Left ventricle myocardium inferior (tissue), 1 donor: ENCODE measurements at regions not wholly inside any gene's neighbourhood (a gene's known extent, or its start where the extent isn't known, plus 50 kb on each side); places are given as distances from the start of the nearest gene placed in this dataset.

Source experiments
- DNase-seq: peaks from one replicate; pipeline ENCODE4 v3.0.0-alpha.2; 2020
- H3K27ac ChIP-seq: fragments of 200-600 bp; replicated peaks from 2 replicates; pipeline ENCODE4 v1.8.0; 2021
- H3K27me3 ChIP-seq: fragments of 200-600 bp; 2 replicates; pipeline ENCODE4 v1.8.0; 2021; ENCODE audit warnings: low read depth
- H3K36me3 ChIP-seq: fragments of 200-600 bp; 2 replicates; pipeline ENCODE4 v1.8.0; 2021
- H3K4me1 ChIP-seq: fragments of 200-600 bp; 2 replicates; pipeline ENCODE4 v1.8.0; 2021
- H3K4me3 ChIP-seq: fragments of 200-600 bp; 2 replicates; pipeline ENCODE4 v1.8.0; 2021; ENCODE audit warnings: mild to moderate bottlenecking, moderate library complexity
- H3K9me3 ChIP-seq: fragments of 200-600 bp; replicated peaks from 2 replicates; pipeline ENCODE4 v1.8.0; 2021
- intact Hi-C: fragments of 100-400 bp; cut with micrococcal nuclease; formaldehyde crosslinking; loops from one replicate; pipeline ENCODE4 v1.11.0; 2022
- TF ChIP-seq, protein P1 (sequence below): fragments of 200-600 bp; IDR thresholded peaks from 2 replicates; pipeline ENCODE4 v1.8.0; 2021; ENCODE audit warnings: antibody characterized with exemption, mild to moderate bottlenecking, borderline replicate concordance
- donor health status: DM: no; HTN: yes; CAD: no; lungs with severe emphysema.

DNA sequence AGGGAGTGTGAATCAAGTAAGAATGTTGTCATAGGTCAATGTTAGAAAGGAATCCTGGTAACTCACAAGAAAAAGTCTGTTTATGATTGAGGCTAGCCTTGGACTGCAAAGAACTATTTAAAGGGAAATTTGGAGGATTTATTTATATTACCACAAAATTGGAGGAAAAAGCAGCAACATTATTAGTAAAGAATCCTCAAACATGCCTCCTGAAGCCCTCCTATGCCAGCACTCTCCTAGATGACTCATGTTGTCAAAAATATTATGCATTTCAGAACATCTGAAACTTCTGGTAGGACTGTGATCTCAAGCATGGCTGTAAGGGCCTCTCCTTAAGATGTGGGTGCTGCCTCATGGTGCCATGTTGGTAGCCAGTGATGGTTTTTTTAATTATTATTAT lies 628.5 kb downstream of the CHSY3 start:
- TF ChIP-seq, protein P1, sequence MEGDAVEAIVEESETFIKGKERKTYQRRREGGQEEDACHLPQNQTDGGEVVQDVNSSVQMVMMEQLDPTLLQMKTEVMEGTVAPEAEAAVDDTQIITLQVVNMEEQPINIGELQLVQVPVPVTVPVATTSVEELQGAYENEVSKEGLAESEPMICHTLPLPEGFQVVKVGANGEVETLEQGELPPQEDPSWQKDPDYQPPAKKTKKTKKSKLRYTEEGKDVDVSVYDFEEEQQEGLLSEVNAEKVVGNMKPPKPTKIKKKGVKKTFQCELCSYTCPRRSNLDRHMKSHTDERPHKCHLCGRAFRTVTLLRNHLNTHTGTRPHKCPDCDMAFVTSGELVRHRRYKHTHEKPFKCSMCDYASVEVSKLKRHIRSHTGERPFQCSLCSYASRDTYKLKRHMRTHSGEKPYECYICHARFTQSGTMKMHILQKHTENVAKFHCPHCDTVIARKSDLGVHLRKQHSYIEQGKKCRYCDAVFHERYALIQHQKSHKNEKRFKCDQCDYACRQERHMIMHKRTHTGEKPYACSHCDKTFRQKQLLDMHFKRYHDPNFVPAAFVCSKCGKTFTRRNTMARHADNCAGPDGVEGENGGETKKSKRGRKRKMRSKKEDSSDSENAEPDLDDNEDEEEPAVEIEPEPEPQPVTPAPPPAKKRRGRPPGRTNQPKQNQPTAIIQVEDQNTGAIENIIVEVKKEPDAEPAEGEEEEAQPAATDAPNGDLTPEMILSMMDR, result no peak
- Histone ChIP-seq H3K9me3 (no peaks in the 10 kb centered on the region), H3K4me1 (no peaks in the 10 kb centered on the region), H3K4me3 (no peak overlapping the region), H3K36me3 (no peaks in the 10 kb centered on the region), H3K27ac (no peak overlapping the region), H3K27me3 (no peaks in the 10 kb centered on the region)
- DNase-seq, result no peak
- intact Hi-C loops, result no loop called here

DNA sequence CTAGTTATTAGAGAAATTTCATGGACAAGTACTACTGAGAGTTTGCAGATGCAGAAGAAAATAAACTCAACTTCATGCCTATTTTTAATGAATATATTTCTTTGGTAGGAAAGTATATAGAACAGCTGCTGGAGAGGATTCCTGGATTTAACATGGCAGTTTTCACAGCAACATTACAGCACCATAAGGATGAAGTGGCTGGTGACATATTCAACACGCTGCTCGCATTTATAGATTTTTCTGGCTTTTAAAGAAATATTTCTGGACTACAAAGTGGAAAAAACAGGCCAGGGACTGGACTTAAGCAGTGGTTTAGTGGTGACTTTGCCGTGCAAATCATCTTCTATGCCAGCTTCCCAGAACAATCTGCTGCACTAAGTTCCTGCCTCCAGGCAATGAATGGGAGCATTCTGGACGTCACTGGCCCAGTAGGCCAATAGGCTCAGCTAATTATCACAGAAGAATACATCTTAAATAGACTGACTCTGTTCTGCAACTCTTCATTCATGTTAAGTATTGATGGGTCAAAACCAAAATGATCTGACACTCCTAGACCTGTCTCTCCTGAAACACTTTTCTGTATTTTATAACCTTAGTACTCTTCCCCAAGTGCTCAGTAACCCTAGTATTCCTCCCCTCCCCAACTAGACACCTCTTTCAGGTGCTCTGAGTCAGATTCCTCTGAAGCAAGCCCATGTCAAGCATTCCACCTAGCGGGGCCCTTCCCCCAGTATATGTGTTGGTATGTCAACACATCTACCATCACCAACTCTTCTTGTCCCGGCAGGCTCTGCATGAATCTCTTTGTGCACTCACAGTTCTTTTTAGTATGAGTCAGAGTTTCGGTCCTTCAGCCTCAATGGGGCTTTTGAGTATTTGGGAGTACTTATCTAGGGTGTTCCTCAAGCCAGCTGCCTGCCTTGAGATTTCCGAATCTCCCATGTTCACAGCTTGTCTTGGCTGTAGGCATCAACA lies 625.5 kb downstream of the CHSY3 start:
- peaks cover 2% of the 10 kb centered on the region for H3K9me3 ChIP-seq
- H3K4me1 ChIP-seq, result no peaks in the 10 kb centered on the region
- H3K27me3 ChIP-seq, result no peaks in the 10 kb centered on the region
- no peak for DNase-seq
- no peak overlapping the region for H3K4me3 ChIP-seq
- TF ChIP-seq, protein P1, result no peak
- intact Hi-C loops, result no loop called here
- no peak overlapping the region for H3K27ac ChIP-seq
- no peaks in the 10 kb centered on the region for H3K36me3 ChIP-seq

DNA sequence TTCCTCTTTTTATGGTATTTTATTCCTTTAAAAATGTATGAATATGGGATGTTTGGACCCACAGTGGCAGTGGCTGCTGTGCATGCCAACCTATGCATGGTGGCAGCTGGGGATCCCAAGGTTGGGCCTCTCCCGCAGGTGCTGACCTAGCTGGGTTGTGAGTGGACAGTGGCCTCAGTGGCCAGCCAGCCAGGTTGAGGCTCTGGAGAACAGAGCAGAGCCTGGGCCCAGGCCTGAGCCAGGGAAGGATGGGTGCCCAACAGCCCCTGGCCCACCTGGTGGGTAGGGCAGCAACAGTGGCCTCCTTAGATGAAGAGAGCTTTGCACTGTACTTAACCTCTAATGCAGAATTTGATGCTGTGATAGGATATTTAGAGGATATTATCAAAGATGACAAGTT lies 624.8 kb downstream of the CHSY3 start:
- no peaks in the 10 kb centered on the region for H3K36me3 ChIP-seq
- no peaks in the 10 kb centered on the region for H3K27me3 ChIP-seq
- H3K27ac ChIP-seq, result no peak overlapping the region
- H3K4me3 ChIP-seq, result no peak overlapping the region
- TF ChIP-seq, protein P1, result no peak
- no peak for DNase-seq
- no peaks in the 10 kb centered on the region for H3K4me1 ChIP-seq
- intact Hi-C loops, result no loop called here
- peaks cover 2% of the 10 kb centered on the region for H3K9me3 ChIP-seq

DNA sequence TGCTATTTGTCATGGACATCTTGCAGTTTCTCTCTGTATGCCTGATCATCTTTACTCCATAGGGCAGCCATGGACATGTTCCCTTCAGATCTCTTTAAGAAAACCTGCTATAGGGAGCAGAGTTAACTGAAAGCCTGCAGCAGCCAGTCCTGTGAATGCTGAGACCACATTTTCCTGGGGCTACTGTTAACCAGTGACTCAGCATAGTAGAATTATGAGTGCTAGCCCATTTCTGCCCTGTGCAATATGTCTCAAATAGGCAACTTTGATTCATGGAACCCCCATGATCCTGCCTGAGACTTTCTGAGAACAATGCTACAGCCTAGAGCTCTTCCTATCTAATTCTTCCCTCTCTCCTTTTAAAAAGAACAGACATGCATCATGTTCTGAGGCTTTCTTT lies 624.2 kb downstream of the CHSY3 start:
- intact Hi-C loops, result no loop called here

DNA sequence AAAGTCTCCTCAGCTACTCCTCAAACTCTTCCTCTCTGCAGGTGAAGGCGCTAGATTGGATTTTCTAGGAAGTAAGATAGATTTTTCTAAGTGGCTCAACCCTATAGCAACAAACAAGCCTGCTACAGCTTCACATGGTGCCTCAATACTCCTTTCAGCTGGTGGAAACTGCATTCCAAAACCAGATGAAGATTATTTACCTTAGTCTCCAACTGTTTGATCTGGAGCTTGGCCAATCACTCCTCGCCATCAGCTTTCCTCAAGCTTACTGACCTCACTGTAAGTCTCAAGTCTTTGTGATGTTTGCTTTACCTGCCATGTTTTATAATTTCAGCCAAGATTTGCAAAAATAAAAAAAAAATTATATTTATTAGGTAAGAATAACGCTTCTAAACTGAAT lies 622.4 kb downstream of the CHSY3 start:
- Histone ChIP-seq H3K4me1 (no peaks in the 10 kb centered on the region), H3K27ac (no peak overlapping the region), H3K36me3 (no peaks in the 10 kb centered on the region), H3K9me3 (peaks cover 2% of the 10 kb centered on the region), H3K27me3 (no peaks in the 10 kb centered on the region), H3K4me3 (no peak overlapping the region)
- intact Hi-C loops, result no loop called here
- TF ChIP-seq, protein P1, result no peak
- no peak for DNase-seq

More for the DNA sequence above, 624.2 kb downstream of the CHSY3 start:
- no peak overlapping the region for H3K4me3 ChIP-seq
- no peak for DNase-seq
- no peaks in the 10 kb centered on the region for H3K36me3 ChIP-seq
- H3K4me1 ChIP-seq, result no peaks in the 10 kb centered on the region
- H3K9me3 ChIP-seq, result peaks cover 2% of the 10 kb centered on the region
- no peak overlapping the region for H3K27ac ChIP-seq
- TF ChIP-seq, protein P1, result no peak
- no peaks in the 10 kb centered on the region for H3K27me3 ChIP-seq
